GM06990 (cell line): ENCODE measurements at regions not wholly inside any gene's neighbourhood (a gene's known extent, or its start where the extent isn't known, plus 50 kb on each side); places are given as distances from the start of the nearest gene placed in this dataset.

Source experiments
- DNase-seq: peaks from one replicate; pipeline ENCODE4 v3.0.0-alpha.2; 2011; ENCODE audit not compliant: insufficient read length; ENCODE audit errors: extremely low read depth
- H3K27me3 ChIP-seq: replicated peaks from 2 replicates; pipeline ENCODE4 v1.6.0; 2011; ENCODE audit warnings: low read length; ENCODE audit not compliant: control insufficient read depth, insufficient read depth
- H3K36me3 ChIP-seq: 2 replicates; pipeline ENCODE4 v1.5.1; 2011; ENCODE audit warnings: low read length; ENCODE audit not compliant: control insufficient read depth, insufficient read depth
- H3K4me3 ChIP-seq: replicated peaks from 2 replicates; pipeline ENCODE4 v1.5.1; 2011; ENCODE audit warnings: low read depth, mild to moderate bottlenecking, control low read depth, low read length
- CTCF ChIP-seq: IDR thresholded peaks from 2 replicates; pipeline ENCODE4 v1.5.1; 2011; ENCODE audit warnings: low read length, control low read depth, mild to moderate bottlenecking, inconsistent platforms; ENCODE audit not compliant: insufficient read depth, poor library complexity, severe bottlenecking

- Histone ChIP-seq H3K4me3 (no peak overlapping the region), H3K27me3 (peaks cover 2% of the 10 kb centered on the region), H3K36me3 (no peaks in the 10 kb centered on the region)
- no peak for TF ChIP-seq CTCF
- DNase-seq: no peak
These were observed 126.2 kb upstream of the MRPS22 start for GRCh38 chr3:139217633-139218032.

DNA sequence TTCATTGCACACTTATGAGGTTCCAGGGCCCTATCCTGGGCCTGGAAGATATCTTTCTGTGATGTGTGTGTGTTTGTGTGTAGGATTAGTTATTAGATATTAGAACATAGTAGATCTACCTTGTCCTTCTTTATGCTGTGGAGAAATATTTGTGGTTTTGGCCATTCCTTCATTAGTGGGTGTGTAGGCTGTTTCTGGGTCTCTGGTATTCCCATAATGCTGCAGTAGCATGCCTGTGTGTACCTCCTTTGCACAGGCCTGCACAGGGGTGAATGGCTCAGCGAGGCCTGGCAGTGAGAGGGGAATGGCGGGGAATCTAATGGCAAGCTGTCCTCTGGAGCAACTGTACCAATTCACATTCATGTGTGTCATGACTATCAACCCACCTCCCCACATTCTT, 125.8 kb upstream of the MRPS22 start:
- Histone ChIP-seq H3K27me3 (peaks cover 2% of the 10 kb centered on the region), H3K4me3 (no peak overlapping the region), H3K36me3 (no peaks in the 10 kb centered on the region)
- DNase-seq: no peak
- TF ChIP-seq CTCF: no peak

GRCh38 chr3:139219463-139219862, 124.4 kb upstream of the MRPS22 start:
- no peaks in the 10 kb centered on the region for H3K36me3 ChIP-seq
- no peak overlapping the region for H3K4me3 ChIP-seq
- TF ChIP-seq CTCF: no peak
- DNase-seq: no peak
- H3K27me3 ChIP-seq: peaks cover 2% of the 10 kb centered on the region

- no peaks in the 10 kb centered on the region for H3K36me3 ChIP-seq
- peaks cover 2% of the 10 kb centered on the region for H3K27me3 ChIP-seq
- H3K4me3 ChIP-seq: no peak overlapping the region
- DNase-seq: no peak
- TF ChIP-seq CTCF: no peak
These were observed 121.6 kb upstream of the MRPS22 start for GRCh38 chr3:139222100-139222657.

DNA sequence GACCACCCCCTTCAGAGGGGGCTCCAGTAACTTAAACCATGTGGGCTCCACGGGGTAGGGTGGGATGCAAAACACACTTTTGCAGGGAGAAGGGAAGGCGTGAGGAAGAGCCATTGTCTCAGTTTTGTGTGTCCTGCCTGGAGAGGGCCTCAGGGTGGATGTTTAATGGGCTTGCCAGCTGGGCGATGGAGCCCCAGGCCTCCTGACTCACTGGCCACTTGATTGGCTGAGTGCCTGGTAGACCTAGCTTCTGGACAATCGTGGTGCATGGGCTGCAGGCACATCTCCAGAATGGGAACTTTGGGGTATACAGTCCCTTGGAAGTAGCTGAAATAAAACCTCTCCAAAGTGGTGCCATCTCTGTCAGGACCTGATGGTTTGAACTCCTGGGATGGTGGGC, 118.3 kb upstream of the MRPS22 start:
- Histone ChIP-seq H3K27me3 (no peaks in the 10 kb centered on the region), H3K36me3 (no peaks in the 10 kb centered on the region), H3K4me3 (no peak overlapping the region)
- no peak for TF ChIP-seq CTCF
- DNase-seq: no peak

- no peak for DNase-seq
- Histone ChIP-seq H3K27me3 (no peaks in the 10 kb centered on the region), H3K36me3 (no peaks in the 10 kb centered on the region), H3K4me3 (no peak overlapping the region)
- no peak for TF ChIP-seq CTCF
These were observed 117.1 kb upstream of the MRPS22 start for GRCh38 chr3:139226731-139227130.
